Parathyroid adenoma (tissue), 2 donors: ENCODE measurements at regions not wholly inside any gene's neighbourhood (a gene's known extent, or its start where the extent isn't known, plus 50 kb on each side); places are given as distances from the start of the nearest gene placed in this dataset.
"Not testable (repeated sequence)": the region's sequence is repeated elsewhere in the genome, so short reads cannot be mapped to it uniquely, and the experiment has no call there.

ENCODE experiments used
- H2AFZ ChIP-seq: fragments of 300-600 bp; sonication (generic); one replicate; pipeline ENCODE4 v1.7.0; 2017; ENCODE audit warnings: antibody characterized with exemption, mild to moderate bottlenecking
- H3K27ac ChIP-seq: fragments of 300-600 bp; sonication (generic); one replicate; pipeline ENCODE4 v1.7.0; 2017
- H3K27me3 ChIP-seq: fragments of 300-600 bp; sonication (generic); one replicate; pipeline ENCODE4 v1.7.0; 2017; ENCODE audit warnings: low read length; ENCODE audit not compliant: control insufficient read depth, insufficient read depth
- H3K36me3 ChIP-seq: fragments of 300-600 bp; sonication (generic); one replicate; pipeline ENCODE4 v1.7.0; 2017; ENCODE audit warnings: low read length; ENCODE audit not compliant: control insufficient read depth, insufficient read depth
- H3K4me1 ChIP-seq: fragments of 300-600 bp; sonication (generic); one replicate; pipeline ENCODE4 v1.7.0; 2017; ENCODE audit warnings: control low read depth
- H3K4me2 ChIP-seq: fragments of 300-600 bp; sonication (generic); one replicate; pipeline ENCODE4 v1.7.0; 2017; ENCODE audit warnings: low read length
- H3K4me3 ChIP-seq: fragments of 300-600 bp; sonication (generic); one replicate; pipeline ENCODE4 v1.7.0; 2017; ENCODE audit warnings: low read depth, low read length
- H3K79me2 ChIP-seq: fragments of 300-600 bp; sonication (generic); one replicate; pipeline ENCODE4 v1.7.0; 2017; ENCODE audit warnings: control low read depth
- H3K9ac ChIP-seq: fragments of 300-600 bp; sonication (generic); one replicate; pipeline ENCODE4 v1.7.0; 2017; ENCODE audit warnings: mild to moderate bottlenecking
- H3K9me3 ChIP-seq: fragments of 300-600 bp; sonication (generic); one replicate; pipeline ENCODE4 v1.7.0; 2017; ENCODE audit warnings: low read length; ENCODE audit not compliant: control insufficient read depth
- TF ChIP-seq, protein P1 (sequence below): fragments of 300-600 bp; sonication (generic); IDR thresholded peaks from one replicate; pipeline ENCODE4 v1.7.0; 2017; ENCODE audit warnings: antibody characterized with exemption, mild to moderate bottlenecking
- donor health status: primary hyperparathyroidism.

DNA sequence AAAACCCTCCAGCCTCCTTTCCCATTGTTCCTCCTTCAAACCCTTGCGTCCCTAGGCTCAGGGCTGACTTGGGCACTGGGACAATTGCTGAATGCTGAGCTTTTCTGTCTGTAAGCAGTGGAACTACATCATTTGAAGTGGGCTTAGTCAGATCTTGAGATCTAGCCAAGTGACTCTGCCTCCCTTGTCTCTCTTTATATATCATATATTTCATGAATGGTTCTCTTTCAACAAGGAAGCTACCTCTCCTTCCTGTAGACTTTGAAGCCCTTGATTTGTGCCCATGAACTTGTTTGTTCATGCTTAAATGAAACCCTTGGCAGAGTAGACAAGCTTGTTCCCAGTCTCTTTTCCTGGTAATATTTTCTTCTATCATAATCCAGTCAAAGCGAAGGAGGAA lies 60.0 kb upstream of the KIF13A start:
- H2AFZ ChIP-seq: no peak overlapping the region

DNA sequence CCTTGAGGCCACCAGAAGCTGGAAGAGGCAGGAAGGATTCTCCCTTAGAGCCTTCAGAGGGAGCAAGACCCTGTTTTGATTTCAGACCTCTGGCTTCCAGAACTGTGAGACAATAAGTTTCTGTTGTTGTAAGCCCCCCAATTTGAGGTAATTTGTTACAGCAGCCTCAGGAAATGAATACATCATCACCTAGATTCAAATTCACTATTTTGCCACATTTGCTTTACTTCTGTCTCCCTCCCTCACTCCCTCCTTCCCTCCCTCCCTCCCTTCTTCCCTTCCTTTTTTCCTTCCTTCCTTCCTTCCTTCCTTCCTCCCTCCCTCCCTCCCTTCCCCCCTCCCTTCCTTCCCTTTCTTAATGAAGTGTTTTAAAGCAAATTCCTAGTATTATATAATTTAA lies 58.1 kb upstream of the KIF13A start:
- TF ChIP-seq, protein P1, sequence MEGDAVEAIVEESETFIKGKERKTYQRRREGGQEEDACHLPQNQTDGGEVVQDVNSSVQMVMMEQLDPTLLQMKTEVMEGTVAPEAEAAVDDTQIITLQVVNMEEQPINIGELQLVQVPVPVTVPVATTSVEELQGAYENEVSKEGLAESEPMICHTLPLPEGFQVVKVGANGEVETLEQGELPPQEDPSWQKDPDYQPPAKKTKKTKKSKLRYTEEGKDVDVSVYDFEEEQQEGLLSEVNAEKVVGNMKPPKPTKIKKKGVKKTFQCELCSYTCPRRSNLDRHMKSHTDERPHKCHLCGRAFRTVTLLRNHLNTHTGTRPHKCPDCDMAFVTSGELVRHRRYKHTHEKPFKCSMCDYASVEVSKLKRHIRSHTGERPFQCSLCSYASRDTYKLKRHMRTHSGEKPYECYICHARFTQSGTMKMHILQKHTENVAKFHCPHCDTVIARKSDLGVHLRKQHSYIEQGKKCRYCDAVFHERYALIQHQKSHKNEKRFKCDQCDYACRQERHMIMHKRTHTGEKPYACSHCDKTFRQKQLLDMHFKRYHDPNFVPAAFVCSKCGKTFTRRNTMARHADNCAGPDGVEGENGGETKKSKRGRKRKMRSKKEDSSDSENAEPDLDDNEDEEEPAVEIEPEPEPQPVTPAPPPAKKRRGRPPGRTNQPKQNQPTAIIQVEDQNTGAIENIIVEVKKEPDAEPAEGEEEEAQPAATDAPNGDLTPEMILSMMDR: no peak
- H3K79me2 ChIP-seq: no peaks in the 10 kb centered on the region
- no peak overlapping the region for H3K27ac ChIP-seq
- H3K9me3 ChIP-seq: no peaks in the 10 kb centered on the region
- H3K9ac ChIP-seq: no peak overlapping the region
- no peak overlapping the region for H2AFZ ChIP-seq
- no peaks in the 10 kb centered on the region for H3K36me3 ChIP-seq
- H3K27me3 ChIP-seq: no peaks in the 10 kb centered on the region
- no peak overlapping the region for H3K4me3 ChIP-seq
- no peak overlapping the region for H3K4me2 ChIP-seq
- no peaks in the 10 kb centered on the region for H3K4me1 ChIP-seq

More for the DNA sequence above, 60.0 kb upstream of the KIF13A start:
- Histone ChIP-seq H3K4me1 (no peaks in the 10 kb centered on the region), H3K4me2 (no peak overlapping the region), H3K4me3 (no peak overlapping the region), H3K36me3 (no peaks in the 10 kb centered on the region), H3K27me3 (no peaks in the 10 kb centered on the region), H3K79me2 (no peaks in the 10 kb centered on the region), H3K27ac (no peak overlapping the region), H3K9me3 (no peaks in the 10 kb centered on the region), H3K9ac (no peak overlapping the region)
- TF ChIP-seq, protein P1: no peak

DNA sequence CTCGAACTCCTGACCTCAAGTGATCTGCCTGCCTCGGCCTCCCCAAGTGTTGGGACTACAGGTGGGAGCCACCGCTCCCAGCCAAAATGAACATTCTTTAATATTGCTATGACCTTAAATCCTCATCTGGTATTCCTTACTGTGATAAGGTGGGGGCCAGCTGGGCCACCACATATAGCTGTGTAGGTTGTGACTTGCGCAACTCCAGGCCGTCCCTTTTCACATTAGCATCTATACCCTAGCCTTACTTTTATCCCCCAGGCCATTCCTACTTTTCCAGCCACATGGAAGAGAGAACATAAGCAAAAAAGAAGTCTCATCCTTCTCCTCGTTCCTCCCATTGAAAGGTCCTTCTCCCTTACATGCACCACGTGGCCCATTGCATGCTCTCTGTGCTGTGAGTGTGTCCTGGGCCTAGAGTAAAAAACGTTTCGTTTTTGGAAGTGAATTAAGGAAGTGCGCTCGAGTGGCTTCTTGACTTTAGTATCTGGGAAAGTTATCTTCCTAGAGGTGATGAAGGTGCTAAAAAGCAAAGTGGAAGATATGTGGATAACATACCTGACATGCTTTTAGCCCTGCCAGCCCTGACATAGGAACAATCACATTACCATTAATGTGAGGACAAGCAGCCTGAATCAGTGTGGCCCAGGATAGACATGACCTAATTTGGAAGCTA lies 56.8 kb upstream of the KIF13A start:
- Histone ChIP-seq H3K9me3 (no peaks in the 10 kb centered on the region), H3K9ac (no peak overlapping the region), H3K79me2 (no peaks in the 10 kb centered on the region), H3K27me3 (no peaks in the 10 kb centered on the region), H3K36me3 (no peaks in the 10 kb centered on the region), H3K4me3 (no peak overlapping the region), H3K4me1 (no peaks in the 10 kb centered on the region), H3K27ac (no peak overlapping the region), H3K4me2 (no peak overlapping the region), H2AFZ (peak overlapping the region; percentile 3)
- TF ChIP-seq, protein P1: no peak

DNA sequence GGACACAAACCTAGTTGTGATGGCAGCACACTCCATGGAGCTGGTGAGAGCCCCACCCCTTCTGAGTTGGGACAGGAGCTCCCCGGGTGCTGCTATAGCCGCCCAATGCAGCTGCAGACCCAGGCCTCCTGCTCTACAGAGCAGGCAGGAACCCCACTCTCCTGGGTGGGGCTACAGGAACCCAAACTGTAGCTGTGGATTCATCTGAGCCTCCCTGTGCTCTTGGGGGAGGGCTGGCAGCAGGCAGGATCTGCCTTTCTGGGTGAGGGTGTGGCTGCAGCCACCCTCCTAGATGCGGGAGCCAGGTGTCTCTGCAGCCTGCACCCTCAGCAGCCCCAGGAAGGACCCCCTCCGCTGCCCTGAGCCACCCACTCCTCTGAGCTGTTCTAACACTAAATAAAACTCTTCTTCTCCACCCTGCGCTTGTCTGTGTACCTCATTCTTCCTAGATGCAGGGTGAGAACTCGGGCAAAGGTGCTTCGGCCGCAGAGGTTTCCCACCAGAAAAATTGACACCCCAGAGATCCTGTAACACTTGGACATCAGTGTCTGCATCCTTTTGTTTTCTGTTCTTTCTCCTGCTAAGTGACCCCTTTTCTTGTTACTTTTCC lies 55.2 kb upstream of the KIF13A start:
- no peak overlapping the region for H3K27ac ChIP-seq
- no peak overlapping the region for H3K9ac ChIP-seq
- H3K79me2 ChIP-seq: no peaks in the 10 kb centered on the region
- no peak overlapping the region for H3K4me2 ChIP-seq
- no peaks in the 10 kb centered on the region for H3K36me3 ChIP-seq
- no peaks in the 10 kb centered on the region for H3K27me3 ChIP-seq
- H3K9me3 ChIP-seq: no peaks in the 10 kb centered on the region
- TF ChIP-seq, protein P1: no peak
- no peak overlapping the region for H3K4me3 ChIP-seq
- no peaks in the 10 kb centered on the region for H3K4me1 ChIP-seq
- H2AFZ ChIP-seq: peak overlapping the region; percentile 41

DNA sequence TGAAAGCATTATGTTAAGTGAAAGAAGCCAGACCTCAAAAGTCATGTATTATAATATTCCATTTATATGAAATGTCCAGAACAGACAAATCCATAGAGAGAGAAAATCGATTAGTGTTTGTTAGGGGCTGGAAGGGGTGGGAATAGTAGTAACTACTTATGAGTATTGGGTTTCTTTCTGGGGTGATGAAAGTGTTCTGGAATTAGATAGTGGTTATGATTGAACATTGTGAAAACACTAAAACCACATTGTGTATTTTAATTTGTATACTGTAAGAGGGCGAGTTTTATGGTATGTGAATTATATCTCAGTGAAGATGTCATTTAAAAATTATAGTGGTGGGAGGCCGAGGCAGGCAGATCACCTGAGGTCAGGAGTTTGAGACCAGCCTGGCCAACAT lies 52.0 kb upstream of the KIF13A start:
- no peak overlapping the region for H2AFZ ChIP-seq
- no peak overlapping the region for H3K4me2 ChIP-seq
- H3K9me3 ChIP-seq: no peaks in the 10 kb centered on the region
- no peaks in the 10 kb centered on the region for H3K36me3 ChIP-seq
- no peak overlapping the region for H3K4me3 ChIP-seq
- no peak overlapping the region for H3K27ac ChIP-seq
- no peaks in the 10 kb centered on the region for H3K79me2 ChIP-seq
- no peaks in the 10 kb centered on the region for H3K27me3 ChIP-seq
- no peak overlapping the region for H3K9ac ChIP-seq
- no peaks in the 10 kb centered on the region for H3K4me1 ChIP-seq
- TF ChIP-seq, protein P1: no peak

DNA sequence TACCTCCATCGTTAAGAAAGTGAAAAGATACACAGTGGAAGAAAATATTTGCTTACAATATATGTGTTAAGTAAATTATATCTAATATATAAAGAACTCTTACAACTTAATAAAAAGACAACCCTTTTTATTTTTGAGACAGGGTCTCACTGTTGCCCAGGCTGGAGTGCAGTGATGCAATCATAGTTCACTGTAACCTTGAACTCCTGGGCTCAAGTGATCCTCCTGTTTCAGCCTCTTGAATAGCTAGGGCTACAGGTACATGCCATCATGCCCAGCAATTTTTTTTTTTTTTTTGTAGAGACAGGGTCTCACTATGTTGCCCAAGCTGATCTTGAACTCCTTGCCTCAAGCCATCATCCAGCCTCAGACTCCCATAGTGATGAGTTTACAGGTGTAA lies 50.8 kb upstream of the KIF13A start:
- not testable (repeated sequence) for H3K9me3 ChIP-seq, H2AFZ ChIP-seq, H3K27ac ChIP-seq, H3K27me3 ChIP-seq, H3K36me3 ChIP-seq, H3K4me2 ChIP-seq, H3K79me2 ChIP-seq, H3K9ac ChIP-seq, H3K4me1 ChIP-seq, H3K4me3 ChIP-seq
